Suprapubic skin (tissue), 4 donors: ENCODE measurements at regions not wholly inside any gene's neighbourhood (a gene's known extent, or its start where the extent isn't known, plus 50 kb on each side); places are given as distances from the start of the nearest gene placed in this dataset.

Experiments
- DNase-seq, 2 donors: peaks; one replicate each; pipeline ENCODE4 v3.0.0-alpha.2; 2019; ENCODE audit warnings: low spot score in 2 of 2
- H3K27ac ChIP-seq: fragments of 200-600 bp; sonication (generic); one replicate; pipeline ENCODE4 v1.5.1; 2019
- H3K27me3 ChIP-seq: fragments of 200-600 bp; sonication (generic); one replicate; pipeline ENCODE4 v1.5.1; 2019
- H3K36me3 ChIP-seq: fragments of 200-600 bp; sonication (generic); one replicate; pipeline ENCODE4 v1.5.1; 2019
- H3K4me1 ChIP-seq: fragments of 200-600 bp; sonication (generic); one replicate; pipeline ENCODE4 v1.5.1; 2019
- H3K4me3 ChIP-seq: fragments of 200-600 bp; sonication (generic); one replicate; pipeline ENCODE4 v1.5.1; 2019; ENCODE audit warnings: mild to moderate bottlenecking
- H3K9me3 ChIP-seq: fragments of 200-600 bp; sonication (generic); one replicate; pipeline ENCODE4 v1.5.1; 2019
- EP300 ChIP-seq: sonication (generic); formaldehyde crosslinking; IDR thresholded peaks from one replicate; pipeline ENCODE4 v1.6.1; 2017; ENCODE audit warnings: antibody characterized with exemption
- POLR2A ChIP-seq, 2 donors: fragments of 450-650 bp; IDR thresholded peaks; one replicate each; pipeline ENCODE4 v1.6.1; 2017; ENCODE audit warnings: antibody characterized with exemption in 2 of 2, mild to moderate bottlenecking in 2 of 2, moderate library complexity in 2 of 2
- POLR2AphosphoS5 ChIP-seq, 3 donors: sonication (generic); formaldehyde crosslinking; IDR thresholded peaks; one replicate each; pipeline ENCODE4 v1.6.1; 2017; ENCODE audit warnings: antibody characterized with exemption in 3 of 3
- WGBS: methylation state at CpG from one replicate; pipeline ENCODE4 v1.1.5; 2018; 5-methylcytosine and 5-hydroxymethylcytosine counted together
- TF ChIP-seq, protein P1 (sequence below), 2 donors: fragments of 200-600 bp in 1 of 2; fragments of 450-650 bp in 1 of 2; sonication (generic) in 1 of 2; IDR thresholded peaks; one replicate each; pipeline ENCODE4 v1.5.1; 2016 to 2019; ENCODE audit warnings: antibody characterized with exemption in 2 of 2, mild to moderate bottlenecking in 1 of 2, moderate library complexity in 1 of 2

DNA sequence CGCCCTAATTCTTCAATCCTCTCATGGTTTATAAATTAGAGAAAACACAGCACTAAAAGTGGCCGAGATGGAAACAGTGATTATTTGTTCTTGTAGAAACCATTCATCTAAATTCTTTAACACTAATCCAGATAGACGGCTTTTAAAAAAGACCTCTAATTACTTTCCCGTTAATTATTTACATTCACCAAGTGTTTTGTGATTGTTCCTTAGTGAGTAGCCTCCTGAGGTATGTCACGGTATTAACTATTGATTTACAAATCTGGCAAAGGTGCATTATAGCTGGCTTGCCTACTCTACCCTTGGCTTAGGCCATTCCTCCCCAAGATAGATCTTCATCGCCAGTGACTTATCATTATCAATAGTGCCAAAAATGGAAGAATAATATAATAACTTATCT lies 436.4 kb upstream of the ST6GAL2 start:
- TF ChIP-seq POLR2A (IDR thresholded peaks at IDR 0.05) (no peak), POLR2AphosphoS5 (IDR thresholded peaks at IDR 0.05) (no peak), EP300 (no peak)
- TF ChIP-seq, protein P1, sequence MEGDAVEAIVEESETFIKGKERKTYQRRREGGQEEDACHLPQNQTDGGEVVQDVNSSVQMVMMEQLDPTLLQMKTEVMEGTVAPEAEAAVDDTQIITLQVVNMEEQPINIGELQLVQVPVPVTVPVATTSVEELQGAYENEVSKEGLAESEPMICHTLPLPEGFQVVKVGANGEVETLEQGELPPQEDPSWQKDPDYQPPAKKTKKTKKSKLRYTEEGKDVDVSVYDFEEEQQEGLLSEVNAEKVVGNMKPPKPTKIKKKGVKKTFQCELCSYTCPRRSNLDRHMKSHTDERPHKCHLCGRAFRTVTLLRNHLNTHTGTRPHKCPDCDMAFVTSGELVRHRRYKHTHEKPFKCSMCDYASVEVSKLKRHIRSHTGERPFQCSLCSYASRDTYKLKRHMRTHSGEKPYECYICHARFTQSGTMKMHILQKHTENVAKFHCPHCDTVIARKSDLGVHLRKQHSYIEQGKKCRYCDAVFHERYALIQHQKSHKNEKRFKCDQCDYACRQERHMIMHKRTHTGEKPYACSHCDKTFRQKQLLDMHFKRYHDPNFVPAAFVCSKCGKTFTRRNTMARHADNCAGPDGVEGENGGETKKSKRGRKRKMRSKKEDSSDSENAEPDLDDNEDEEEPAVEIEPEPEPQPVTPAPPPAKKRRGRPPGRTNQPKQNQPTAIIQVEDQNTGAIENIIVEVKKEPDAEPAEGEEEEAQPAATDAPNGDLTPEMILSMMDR (IDR thresholded peaks at IDR 0.05) = no peak
- 90% methylated on average over 6 of the region's 6 CpGs for WGBS
- no peak for DNase-seq
- peaks cover 6% of the 10 kb centered on the region for H3K9me3 ChIP-seq
- H3K27me3 ChIP-seq = no peaks in the 10 kb centered on the region
- no peaks in the 10 kb centered on the region for H3K36me3 ChIP-seq
- peaks cover 20% of the 10 kb centered on the region for H3K4me1 ChIP-seq
- no peak overlapping the region for H3K27ac ChIP-seq
- H3K4me3 ChIP-seq = no peak overlapping the region

DNA sequence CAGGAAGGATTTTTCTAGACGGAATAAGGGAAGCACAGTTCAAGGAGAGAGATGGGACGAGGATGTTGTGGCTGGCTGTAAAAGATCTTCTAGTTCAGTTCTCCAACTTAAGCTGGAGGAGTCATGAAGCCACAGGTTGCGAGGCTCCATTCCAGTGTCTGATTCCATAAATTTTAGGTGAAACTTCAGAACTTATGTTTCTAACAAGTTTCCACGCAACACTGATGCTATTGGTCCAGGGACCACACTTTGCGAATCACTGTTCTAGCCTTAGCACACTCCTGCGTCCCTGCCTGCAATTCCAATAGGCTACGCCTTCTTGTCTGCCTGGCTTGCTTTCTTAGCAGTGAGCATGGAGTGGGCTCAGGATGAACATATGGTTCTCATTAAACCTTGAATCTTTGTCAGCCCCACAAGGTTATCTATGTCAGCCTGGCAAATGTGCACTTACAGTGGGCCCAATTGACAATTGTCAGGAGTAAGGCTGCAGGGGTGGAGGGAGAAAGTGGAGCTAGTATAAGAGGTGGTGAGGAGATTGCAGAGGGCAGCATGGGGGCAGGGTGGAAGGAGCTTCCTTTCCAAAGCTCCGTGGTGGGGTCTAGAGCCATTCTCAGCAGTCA lies 438.1 kb upstream of the ST6GAL2 start:
- no peak for DNase-seq
- H3K9me3 ChIP-seq = peaks cover 9% of the 10 kb centered on the region
- H3K4me1 ChIP-seq = peaks cover 20% of the 10 kb centered on the region
- H3K36me3 ChIP-seq = no peaks in the 10 kb centered on the region
- WGBS = 74% methylated on average over 8 of the region's 8 CpGs
- H3K27ac ChIP-seq = no peak overlapping the region
- H3K4me3 ChIP-seq = no peak overlapping the region
- TF ChIP-seq EP300 (no peak), POLR2A (IDR thresholded peaks at IDR 0.05) (no peak), POLR2AphosphoS5 (IDR thresholded peaks at IDR 0.05) (no peak)
- TF ChIP-seq, protein P1 (IDR thresholded peaks at IDR 0.05) = no peak
- no peaks in the 10 kb centered on the region for H3K27me3 ChIP-seq

DNA sequence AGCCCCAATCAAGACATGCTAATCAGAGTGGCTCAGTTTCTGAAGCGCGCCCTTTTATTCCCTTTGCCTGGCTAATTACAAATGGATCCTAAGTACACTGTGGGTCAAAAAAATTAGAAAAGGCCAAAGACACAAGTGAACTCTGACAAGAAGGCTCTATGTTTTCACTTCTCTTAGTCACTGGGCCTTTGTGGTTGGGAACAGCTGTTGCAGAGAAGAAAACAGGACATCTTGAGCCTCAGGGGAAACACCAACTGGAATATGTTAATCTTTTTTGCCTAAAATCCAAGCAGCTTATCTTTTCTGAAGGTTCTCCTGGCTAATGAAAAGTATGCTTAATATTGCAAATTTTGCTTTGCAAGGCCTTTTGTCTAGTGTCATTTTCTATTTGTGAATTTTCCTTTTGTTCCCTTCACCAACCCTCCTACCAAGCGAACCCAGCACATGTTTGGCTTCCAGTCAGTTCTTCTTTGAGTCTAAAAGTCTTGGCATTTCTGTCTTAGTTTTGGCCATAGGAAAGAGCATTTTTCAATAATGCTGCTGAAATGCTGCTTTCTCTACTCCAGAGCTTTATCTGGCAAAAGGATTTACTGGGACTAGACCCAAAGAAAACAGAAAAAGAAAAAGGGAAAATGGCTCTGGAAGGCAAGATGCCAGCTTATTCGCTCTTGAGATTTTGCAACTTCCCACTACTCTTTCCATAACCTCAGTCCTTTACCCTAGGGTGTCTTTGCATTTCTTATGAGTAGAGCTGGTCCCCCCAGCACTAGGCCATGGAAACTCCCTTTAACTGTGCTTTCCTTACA lies 440.2 kb upstream of the ST6GAL2 start:
- no peaks in the 10 kb centered on the region for H3K27me3 ChIP-seq
- peaks cover 9% of the 10 kb centered on the region for H3K9me3 ChIP-seq
- TF ChIP-seq POLR2A (IDR thresholded peaks at IDR 0.05) (no peak), POLR2AphosphoS5 (IDR thresholded peaks at IDR 0.05) (no peak), EP300 (no peak)
- TF ChIP-seq, protein P1 (IDR thresholded peaks at IDR 0.05) = no peak
- H3K4me1 ChIP-seq = peaks cover 20% of the 10 kb centered on the region
- no peaks in the 10 kb centered on the region for H3K36me3 ChIP-seq
- 53% methylated on average over 4 of the region's 4 CpGs for WGBS
- H3K27ac ChIP-seq = peak overlapping the region; percentile 71
- no peak overlapping the region for H3K4me3 ChIP-seq
- no peak for DNase-seq

DNA sequence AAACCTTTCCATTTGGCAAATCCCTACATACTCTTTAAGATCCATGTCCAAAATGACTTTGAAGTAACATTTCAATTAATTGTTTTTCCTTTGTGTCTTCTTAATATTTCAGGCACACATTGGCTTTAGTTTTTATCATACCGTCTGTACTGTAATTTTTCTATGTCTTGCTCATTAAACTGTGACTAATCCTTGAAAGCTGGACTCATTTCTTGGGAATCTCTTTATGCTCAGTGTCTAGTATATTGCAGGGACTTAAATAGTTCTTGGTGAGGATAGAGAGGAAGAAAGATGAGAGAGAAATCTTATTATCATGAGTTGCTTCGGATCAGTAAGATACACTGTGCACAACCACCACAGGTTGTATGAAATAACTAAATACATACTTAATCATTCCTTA lies 448.3 kb upstream of the ST6GAL2 start:
- Histone ChIP-seq H3K4me3 (no peak overlapping the region), H3K9me3 (no peaks in the 10 kb centered on the region), H3K36me3 (no peaks in the 10 kb centered on the region), H3K27ac (no peak overlapping the region), H3K27me3 (no peaks in the 10 kb centered on the region), H3K4me1 (peaks cover 7% of the 10 kb centered on the region)
- TF ChIP-seq POLR2A (IDR thresholded peaks at IDR 0.05) = no peak
- TF ChIP-seq POLR2AphosphoS5 (IDR thresholded peaks at IDR 0.05) = no peak
- WGBS = 68% methylated on average over 2 of the region's 2 CpGs
- DNase-seq = no peak

DNA sequence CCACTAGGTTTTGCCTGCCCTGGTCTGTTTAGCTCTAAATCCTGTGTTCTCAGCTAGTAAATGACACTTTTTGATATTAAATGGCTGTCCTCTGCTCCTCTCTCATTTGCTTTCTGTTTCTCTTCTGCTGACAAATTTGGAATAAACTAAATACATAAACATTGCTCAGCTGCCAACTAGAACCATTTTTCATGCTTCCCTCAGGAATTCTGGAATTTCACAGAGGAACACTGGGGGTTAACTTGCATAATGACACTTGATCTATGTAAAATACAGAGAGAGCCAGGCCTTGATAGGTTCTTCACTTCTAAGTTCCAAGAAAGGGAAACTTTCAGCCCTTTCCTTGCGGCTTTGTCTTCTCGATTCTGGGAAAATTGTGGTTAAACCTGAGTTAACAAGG lies 450.6 kb upstream of the ST6GAL2 start:
- 73% methylated on average over 2 of the region's 2 CpGs for WGBS
- no peak for DNase-seq

More for the DNA sequence above, 450.6 kb upstream of the ST6GAL2 start:
- no peak overlapping the region for H3K27ac ChIP-seq
- peaks cover 7% of the 10 kb centered on the region for H3K4me1 ChIP-seq
- no peaks in the 10 kb centered on the region for H3K9me3 ChIP-seq
- no peaks in the 10 kb centered on the region for H3K36me3 ChIP-seq
- TF ChIP-seq, protein P1 (IDR thresholded peaks at IDR 0.05) = no peak
- TF ChIP-seq POLR2AphosphoS5 (IDR thresholded peaks at IDR 0.05) = no peak
- TF ChIP-seq EP300 = no peak
- TF ChIP-seq POLR2A (IDR thresholded peaks at IDR 0.05) = no peak
- H3K4me3 ChIP-seq = no peak overlapping the region
- H3K27me3 ChIP-seq = no peaks in the 10 kb centered on the region
